ENCODE measurements at regions not wholly inside any gene's neighbourhood (a gene's known extent, or its start where the extent isn't known, plus 50 kb on each side); places are given as distances from the start of the nearest gene placed in this dataset.

GRCh38 chr4:94399277-94399676 lies 52.5 kb upstream of the PDLIM5 start:
- H3K27me3 ChIP-seq (ENCODE audit: control insufficient read depth, insufficient read depth, low read length) = no peaks in the 10 kb centered on the region
- no peaks in the 10 kb centered on the region for H3K9me3 ChIP-seq (ENCODE audit: control insufficient read depth, insufficient read depth, low read depth, low read length)
- no peak for DNase-seq (ENCODE audit: low read depth in 2 of 2)
- H3K79me2 ChIP-seq (ENCODE audit: control insufficient read depth, insufficient read depth, low read length) = no peaks in the 10 kb centered on the region
- H3K9ac ChIP-seq (ENCODE audit: insufficient read depth, low read length) = no peak overlapping the region
- no peak overlapping the region for H3K4me3 ChIP-seq (replicated peaks in 1 of 4; ENCODE audit: control extremely low read depth in 1 of 4, insufficient read depth in 1 of 4, low read depth in 3 of 4, low read length in 4 of 4)
- no peaks in the 10 kb centered on the region for H3K4me1 ChIP-seq (ENCODE audit: control insufficient read depth, extremely low read depth, insufficient read depth, low read length)
- no peak overlapping the region for H2AFZ ChIP-seq (ENCODE audit: low read length)
- H3K36me3 ChIP-seq (ENCODE audit: control insufficient read depth, insufficient read depth, low read length) = no peaks in the 10 kb centered on the region
- TF ChIP-seq EZH2 (IDR thresholded peaks at IDR 0.05; ENCODE audit: low read length, missing control alignments) (no peak), CTCF (conservative IDR thresholded peaks at IDR 0.05 in 1 of 2, IDR thresholded peaks at IDR 0.05 in 1 of 2; ENCODE audit: low read depth in 1 of 2, low read length in 2 of 2) (no peak)
- H3K27ac ChIP-seq (ENCODE audit: insufficient read depth, low read length) = no peak overlapping the region
- H3K4me2 ChIP-seq (ENCODE audit: extremely low read depth, insufficient read depth, low read length) = no peak overlapping the region
- no peaks in the 10 kb centered on the region for H4K20me1 ChIP-seq (ENCODE audit: control insufficient read depth, extremely low read depth, insufficient read depth, low read length)

DNA sequence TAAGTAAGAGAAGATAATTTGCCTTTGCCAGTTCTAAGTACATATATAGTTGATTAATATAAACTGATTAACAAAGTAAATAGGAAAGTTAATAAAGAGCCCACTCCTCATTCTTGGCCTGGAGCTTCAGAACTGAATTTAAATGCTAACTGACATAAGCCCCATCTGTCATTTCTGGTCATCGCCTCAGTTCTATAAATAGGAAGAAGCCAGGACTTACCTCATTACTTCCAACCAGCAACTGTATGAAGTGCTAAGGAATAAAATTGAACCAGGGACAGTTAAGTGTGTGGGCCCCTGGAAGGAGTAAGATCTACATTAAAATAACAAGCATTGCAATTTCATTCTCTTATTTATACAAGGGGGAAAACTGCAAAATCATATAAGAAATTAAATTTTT lies 52.0 kb upstream of the PDLIM5 start:
- Histone ChIP-seq H2AFZ (ENCODE audit: low read length) (no peak overlapping the region), H4K20me1 (ENCODE audit: control insufficient read depth, extremely low read depth, insufficient read depth, low read length) (no peaks in the 10 kb centered on the region), H3K4me1 (ENCODE audit: control insufficient read depth, extremely low read depth, insufficient read depth, low read length) (no peaks in the 10 kb centered on the region), H3K36me3 (ENCODE audit: control insufficient read depth, insufficient read depth, low read length) (no peaks in the 10 kb centered on the region), H3K4me3 (replicated peaks in 1 of 4; ENCODE audit: control extremely low read depth in 1 of 4, insufficient read depth in 1 of 4, low read depth in 3 of 4, low read length in 4 of 4) (no peak overlapping the region), H3K27me3 (ENCODE audit: control insufficient read depth, insufficient read depth, low read length) (no peaks in the 10 kb centered on the region), H3K27ac (ENCODE audit: insufficient read depth, low read length) (no peak overlapping the region), H3K79me2 (ENCODE audit: control insufficient read depth, insufficient read depth, low read length) (no peaks in the 10 kb centered on the region), H3K4me2 (ENCODE audit: extremely low read depth, insufficient read depth, low read length) (no peak overlapping the region), H3K9me3 (ENCODE audit: control insufficient read depth, insufficient read depth, low read depth, low read length) (no peaks in the 10 kb centered on the region), H3K9ac (ENCODE audit: insufficient read depth, low read length) (no peak overlapping the region)
- DNase-seq (ENCODE audit: low read depth in 2 of 2) = no peak
- TF ChIP-seq CTCF (conservative IDR thresholded peaks at IDR 0.05 in 1 of 2, IDR thresholded peaks at IDR 0.05 in 1 of 2; ENCODE audit: low read depth in 1 of 2, low read length in 2 of 2) (no peak), EZH2 (IDR thresholded peaks at IDR 0.05; ENCODE audit: low read length, missing control alignments) (no peak)

- no peaks in the 10 kb centered on the region for H3K4me1 ChIP-seq (ENCODE audit: control insufficient read depth, extremely low read depth, insufficient read depth, low read length)
- H3K27me3 ChIP-seq (ENCODE audit: control insufficient read depth, insufficient read depth, low read length) = no peaks in the 10 kb centered on the region
- H3K4me3 ChIP-seq (replicated peaks in 1 of 4; ENCODE audit: control extremely low read depth in 1 of 4, insufficient read depth in 1 of 4, low read depth in 3 of 4, low read length in 4 of 4) = no peak overlapping the region
- no peak overlapping the region for H3K27ac ChIP-seq (ENCODE audit: insufficient read depth, low read length)
- H3K4me2 ChIP-seq (ENCODE audit: extremely low read depth, insufficient read depth, low read length) = no peak overlapping the region
- H3K9me3 ChIP-seq (ENCODE audit: control insufficient read depth, insufficient read depth, low read depth, low read length) = no peaks in the 10 kb centered on the region
- no peaks in the 10 kb centered on the region for H4K20me1 ChIP-seq (ENCODE audit: control insufficient read depth, extremely low read depth, insufficient read depth, low read length)
- H3K9ac ChIP-seq (ENCODE audit: insufficient read depth, low read length) = no peak overlapping the region
- no peak overlapping the region for H2AFZ ChIP-seq (ENCODE audit: low read length)
- H3K79me2 ChIP-seq (ENCODE audit: control insufficient read depth, insufficient read depth, low read length) = no peaks in the 10 kb centered on the region
- DNase-seq (ENCODE audit: low read depth in 2 of 2) = no peak
- TF ChIP-seq EZH2 (IDR thresholded peaks at IDR 0.05; ENCODE audit: low read length, missing control alignments) (no peak), CTCF (conservative IDR thresholded peaks at IDR 0.05 in 1 of 2, IDR thresholded peaks at IDR 0.05 in 1 of 2; ENCODE audit: low read depth in 1 of 2, low read length in 2 of 2) (no peak)
- H3K36me3 ChIP-seq (ENCODE audit: control insufficient read depth, insufficient read depth, low read length) = no peaks in the 10 kb centered on the region
Observed at GRCh38 chr4:94400191-94400590, 51.6 kb upstream of the PDLIM5 start.
